ENCODE measurements at regions not wholly inside any gene's neighbourhood (a gene's known extent, or its start where the extent isn't known, plus 50 kb on each side); places are given as distances from the start of the nearest gene placed in this dataset.

GRCh38 chr13:64127856-64128255 lies 2712.2 kb upstream of the PCDH20 start:
- Histone ChIP-seq H3K27ac (ENCODE audit: insufficient read depth, low read length) (no peak overlapping the region), H4K5ac (ENCODE audit: low read depth, low read length) (no peak overlapping the region), H3K36me3 (ENCODE audit: control insufficient read depth, insufficient read depth, low read length) (no peaks in the 10 kb centered on the region), H2BK15ac (ENCODE audit: low read depth, low read length) (no peak overlapping the region), H2AK9ac (replicated peaks; ENCODE audit: low read depth, low read length, poor library complexity) (no peak overlapping the region), H3K14ac (replicated peaks; ENCODE audit: low read depth, low read length) (no peak overlapping the region), H3K9ac (ENCODE audit: low read depth, low read length) (no peak overlapping the region), H3K4me1 (ENCODE audit: control insufficient read depth, insufficient read depth, low read length) (no peaks in the 10 kb centered on the region), H4K91ac (ENCODE audit: insufficient read depth, low read depth, low read length) (no peak overlapping the region), H4K8ac (ENCODE audit: low read depth in 2 of 2, low read length in 2 of 2) (no peak overlapping the region), H3K9me1 (ENCODE audit: insufficient read depth, low read length) (no peaks in the 10 kb centered on the region), H3K4me3 (ENCODE audit: insufficient read depth, low read depth, low read length) (no peak overlapping the region), H2BK5ac (ENCODE audit: low read depth, low read length, poor library complexity, severe bottlenecking) (no peak overlapping the region), H3K27me3 (ENCODE audit: control insufficient read depth, insufficient read depth, low read length) (no peaks in the 10 kb centered on the region), H2BK20ac (ENCODE audit: low read depth, low read length) (no peak overlapping the region), H2BK120ac (ENCODE audit: low read depth, low read length) (no peak overlapping the region), H3K4ac (ENCODE audit: low read depth, low read length) (no peak overlapping the region), H2AFZ (replicated peaks; ENCODE audit: low read length, poor library complexity) (no peak overlapping the region), H3K4me2 (ENCODE audit: low read depth, low read length) (no peak overlapping the region), H3K18ac (ENCODE audit: low read depth, low read length) (no peak overlapping the region), H3K56ac (ENCODE audit: extremely low read depth, insufficient read depth, low read length) (no peak overlapping the region), H4K20me1 (ENCODE audit: insufficient read depth, low read length) (no peaks in the 10 kb centered on the region), H3K79me1 (ENCODE audit: low read depth in 1 of 2, low read length in 2 of 2) (no peaks in the 10 kb centered on the region), H3K23ac (ENCODE audit: low read depth, low read length) (no peak overlapping the region), H3K9me3 (ENCODE audit: control insufficient read depth, insufficient read depth, low read length) (no peaks in the 10 kb centered on the region), H2AK5ac (ENCODE audit: low read depth, low read length) (no peak overlapping the region)
- dilution Hi-C loops (cut with HindIII; ENCODE audit: low sequenced_read_pairs, unreplicated experiment) (no loop called here), in situ Hi-C loops (cut with MboI; ENCODE audit: low sequenced_read_pairs) (no loop called here), intact Hi-C loops (cut with micrococcal nuclease) (no loop called here)
- ChIA-PET POLR2A (ENCODE audit: unreplicated experiment) (no interaction called here), CTCF (interaction anchor here (0.6 kb wide), 1 partner anchor 41 kb away, joined by 3 read pairs; no protein-coding TSS in a partner anchor)
- TF ChIP-seq RFX5 (IDR thresholded peaks at IDR 0.05; ENCODE audit: low read depth, low read length): no peak
- no peak for TF ChIP-seq RAD21 (IDR thresholded peaks at IDR 0.05; ENCODE audit: low read length)
- no peak for TF ChIP-seq MXI1 (IDR thresholded peaks at IDR 0.05; ENCODE audit: borderline replicate concordance, low read depth, low read length)
- no peak for TF ChIP-seq SMC3 (IDR thresholded peaks at IDR 0.05; ENCODE audit: low read depth, low read length)
- ATAC-seq (ENCODE audit: low read depth) (no peak), DNase-seq (no peak)
- no TSS peak for BruUV-seq (replicated peaks)
